ENCODE measurements at regions not wholly inside any gene's neighbourhood (a gene's known extent, or its start where the extent isn't known, plus 50 kb on each side); places are given as distances from the start of the nearest gene placed in this dataset.

GRCh38 chr2:11980809-11981208, 234.4 kb downstream of the LPIN1 start:
- DNase-seq (ENCODE audit: low read depth, low spot score): no peak
- Histone ChIP-seq H3K9me3 (ENCODE audit: control insufficient read depth, insufficient read depth, low read depth, low read length) (no peaks in the 10 kb centered on the region), H3K27me3 (ENCODE audit: control insufficient read depth, insufficient read depth, low read length) (no peaks in the 10 kb centered on the region), H3K4me3 (ENCODE audit: low read depth in 2 of 2, low read length in 2 of 2) (no peak overlapping the region), H3K4me1 (ENCODE audit: control insufficient read depth, insufficient read depth, low read length) (no peaks in the 10 kb centered on the region), H3K36me3 (ENCODE audit: control insufficient read depth, insufficient read depth, low read length) (no peaks in the 10 kb centered on the region), H3K27ac (ENCODE audit: low read length) (no peak overlapping the region)
- in situ Hi-C loops (cut with HindIII; ENCODE audit: low pct_unique_long_range_greater_than_20kb, low sequenced_read_pairs): no loop called here
- no peak for ATAC-seq
- POLR2A ChIA-PET: no interaction called here
- intact Hi-C loops (cut with micrococcal nuclease; ENCODE audit: unreplicated experiment): no loop called here
- BruUV-seq (replicated peaks): no TSS peak
- CTCF ChIA-PET: no interaction called here
- TF ChIP-seq SIN3A (IDR thresholded peaks at IDR 0.05; ENCODE audit: borderline replicate concordance, insufficient read depth, low read depth, low read length): no peak
- TF ChIP-seq POLR2AphosphoS5 (IDR thresholded peaks at IDR 0.05; ENCODE audit: low read depth, low read length): no peak
- no peak for TF ChIP-seq REST (IDR thresholded peaks at IDR 0.05; ENCODE audit: insufficient read depth in 1 of 2, low read depth in 2 of 2, low read length in 1 of 2)
- TF ChIP-seq, protein P1, sequence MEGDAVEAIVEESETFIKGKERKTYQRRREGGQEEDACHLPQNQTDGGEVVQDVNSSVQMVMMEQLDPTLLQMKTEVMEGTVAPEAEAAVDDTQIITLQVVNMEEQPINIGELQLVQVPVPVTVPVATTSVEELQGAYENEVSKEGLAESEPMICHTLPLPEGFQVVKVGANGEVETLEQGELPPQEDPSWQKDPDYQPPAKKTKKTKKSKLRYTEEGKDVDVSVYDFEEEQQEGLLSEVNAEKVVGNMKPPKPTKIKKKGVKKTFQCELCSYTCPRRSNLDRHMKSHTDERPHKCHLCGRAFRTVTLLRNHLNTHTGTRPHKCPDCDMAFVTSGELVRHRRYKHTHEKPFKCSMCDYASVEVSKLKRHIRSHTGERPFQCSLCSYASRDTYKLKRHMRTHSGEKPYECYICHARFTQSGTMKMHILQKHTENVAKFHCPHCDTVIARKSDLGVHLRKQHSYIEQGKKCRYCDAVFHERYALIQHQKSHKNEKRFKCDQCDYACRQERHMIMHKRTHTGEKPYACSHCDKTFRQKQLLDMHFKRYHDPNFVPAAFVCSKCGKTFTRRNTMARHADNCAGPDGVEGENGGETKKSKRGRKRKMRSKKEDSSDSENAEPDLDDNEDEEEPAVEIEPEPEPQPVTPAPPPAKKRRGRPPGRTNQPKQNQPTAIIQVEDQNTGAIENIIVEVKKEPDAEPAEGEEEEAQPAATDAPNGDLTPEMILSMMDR (IDR thresholded peaks at IDR 0.05): no peak
- no peak for TF ChIP-seq TCF7L2 (IDR thresholded peaks at IDR 0.05; ENCODE audit: low read depth, low read length)

GRCh38 chr2:11983401-11983800, 237.0 kb downstream of the LPIN1 start:
- POLR2A ChIA-PET: no interaction called here
- Histone ChIP-seq H3K4me3 (ENCODE audit: low read depth in 2 of 2, low read length in 2 of 2) (no peak overlapping the region), H3K36me3 (ENCODE audit: control insufficient read depth, insufficient read depth, low read length) (no peaks in the 10 kb centered on the region), H3K9me3 (ENCODE audit: control insufficient read depth, insufficient read depth, low read depth, low read length) (no peaks in the 10 kb centered on the region), H3K27ac (ENCODE audit: low read length) (no peak overlapping the region), H3K27me3 (ENCODE audit: control insufficient read depth, insufficient read depth, low read length) (no peaks in the 10 kb centered on the region), H3K4me1 (ENCODE audit: control insufficient read depth, insufficient read depth, low read length) (no peaks in the 10 kb centered on the region)
- intact Hi-C loops (cut with micrococcal nuclease; ENCODE audit: unreplicated experiment) (no loop called here), in situ Hi-C loops (cut with HindIII; ENCODE audit: low pct_unique_long_range_greater_than_20kb, low sequenced_read_pairs) (no loop called here)
- DNase-seq (ENCODE audit: low read depth, low spot score): no peak
- BruUV-seq (replicated peaks): no TSS peak
- CTCF ChIA-PET: no interaction called here
- TF ChIP-seq TCF7L2 (IDR thresholded peaks at IDR 0.05; ENCODE audit: low read depth, low read length): no peak
- TF ChIP-seq, protein P1 (IDR thresholded peaks at IDR 0.05): no peak
- no peak for TF ChIP-seq SIN3A (IDR thresholded peaks at IDR 0.05; ENCODE audit: borderline replicate concordance, insufficient read depth, low read depth, low read length)
- no peak for TF ChIP-seq POLR2AphosphoS5 (IDR thresholded peaks at IDR 0.05; ENCODE audit: low read depth, low read length)
- TF ChIP-seq REST (IDR thresholded peaks at IDR 0.05; ENCODE audit: insufficient read depth in 1 of 2, low read depth in 2 of 2, low read length in 1 of 2): no peak
- ATAC-seq: 0 out of 2 replicates have a peak, but pooled peaks have one; percentile 12

Data from Panc1 (cell line).